Neutrophil (primary cell): ENCODE measurements at regions not wholly inside any gene's neighbourhood (a gene's known extent, or its start where the extent isn't known, plus 50 kb on each side); places are given as distances from the start of the nearest gene placed in this dataset.

Source experiments
- H3K27ac ChIP-seq: fragments of 200-600 bp; sonication (generic); 2 replicates; pipeline ENCODE4 v1.5.1; 2016; ENCODE audit warnings: mild to moderate bottlenecking, moderate library complexity
- H3K27me3 ChIP-seq: fragments of 200-600 bp; sonication (generic); 2 replicates; pipeline ENCODE4 v1.6.0; 2016; ENCODE audit warnings: mild to moderate bottlenecking
- H3K36me3 ChIP-seq: fragments of 200-600 bp; sonication (generic); 2 replicates; pipeline ENCODE4 v1.5.1; 2017
- H3K4me1 ChIP-seq, 2 experiments: fragments of 200-600 bp in 1 of 2; sonication (generic) in 1 of 2; 1 replicate in 1 of 2; 2 replicates in 1 of 2; pipeline versions ENCODE4 v1.5.1 to v1.6.1; 2013 to 2016; ENCODE audit warnings: low read depth in 1 of 2, low read length in 1 of 2, mild to moderate bottlenecking in 1 of 2, moderate library complexity in 1 of 2; ENCODE audit not compliant: control insufficient read depth in 1 of 2, insufficient read depth in 1 of 2
- H3K4me3 ChIP-seq, 2 experiments: fragments of 200-600 bp in 1 of 2; sonication (generic) in 1 of 2; 1 replicate in 1 of 2; 2 replicates in 1 of 2; pipeline ENCODE4 v1.5.1; 2013 to 2016; ENCODE audit warnings: low read depth in 1 of 2, low read length in 1 of 2, mild to moderate bottlenecking in 1 of 2, moderate library complexity in 1 of 2
- H3K9me3 ChIP-seq: fragments of 200-600 bp; sonication (generic); 2 replicates; pipeline ENCODE4 v1.5.1; 2016
- TF ChIP-seq, protein P1 (sequence below): fragments of 200-600 bp; sonication (generic); IDR thresholded peaks from 2 replicates; pipeline ENCODE4 v1.5.1; 2016; ENCODE audit warnings: antibody characterized with exemption

DNA sequence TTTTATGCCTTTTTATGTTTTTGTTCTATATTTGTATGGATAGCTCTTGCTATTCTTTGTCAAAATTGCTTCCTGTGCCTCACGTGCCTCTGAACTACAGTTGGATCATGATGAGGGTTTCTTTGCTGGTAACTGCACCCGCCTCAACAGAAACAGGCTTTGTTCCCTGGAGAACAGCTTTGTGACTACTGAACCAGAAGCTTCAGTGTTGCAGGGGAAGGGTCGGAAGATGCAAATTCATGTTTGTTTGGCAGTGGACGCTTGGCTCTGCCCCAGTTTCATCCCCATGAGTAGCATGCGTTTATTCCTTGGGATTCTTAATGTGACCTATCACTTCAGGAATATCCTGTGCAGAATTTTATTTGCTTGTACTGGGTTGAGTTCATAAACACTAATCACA, 959.1 kb upstream of the WWC1 start:
- H3K27me3 ChIP-seq = no peaks in the 10 kb centered on the region
- no peak overlapping the region for H3K27ac ChIP-seq
- H3K36me3 ChIP-seq = no peaks in the 10 kb centered on the region
- no peak overlapping the region for H3K4me3 ChIP-seq
- TF ChIP-seq, protein P1, sequence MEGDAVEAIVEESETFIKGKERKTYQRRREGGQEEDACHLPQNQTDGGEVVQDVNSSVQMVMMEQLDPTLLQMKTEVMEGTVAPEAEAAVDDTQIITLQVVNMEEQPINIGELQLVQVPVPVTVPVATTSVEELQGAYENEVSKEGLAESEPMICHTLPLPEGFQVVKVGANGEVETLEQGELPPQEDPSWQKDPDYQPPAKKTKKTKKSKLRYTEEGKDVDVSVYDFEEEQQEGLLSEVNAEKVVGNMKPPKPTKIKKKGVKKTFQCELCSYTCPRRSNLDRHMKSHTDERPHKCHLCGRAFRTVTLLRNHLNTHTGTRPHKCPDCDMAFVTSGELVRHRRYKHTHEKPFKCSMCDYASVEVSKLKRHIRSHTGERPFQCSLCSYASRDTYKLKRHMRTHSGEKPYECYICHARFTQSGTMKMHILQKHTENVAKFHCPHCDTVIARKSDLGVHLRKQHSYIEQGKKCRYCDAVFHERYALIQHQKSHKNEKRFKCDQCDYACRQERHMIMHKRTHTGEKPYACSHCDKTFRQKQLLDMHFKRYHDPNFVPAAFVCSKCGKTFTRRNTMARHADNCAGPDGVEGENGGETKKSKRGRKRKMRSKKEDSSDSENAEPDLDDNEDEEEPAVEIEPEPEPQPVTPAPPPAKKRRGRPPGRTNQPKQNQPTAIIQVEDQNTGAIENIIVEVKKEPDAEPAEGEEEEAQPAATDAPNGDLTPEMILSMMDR = no peak
- no peaks in the 10 kb centered on the region for H3K4me1 ChIP-seq
- no peaks in the 10 kb centered on the region for H3K9me3 ChIP-seq

DNA sequence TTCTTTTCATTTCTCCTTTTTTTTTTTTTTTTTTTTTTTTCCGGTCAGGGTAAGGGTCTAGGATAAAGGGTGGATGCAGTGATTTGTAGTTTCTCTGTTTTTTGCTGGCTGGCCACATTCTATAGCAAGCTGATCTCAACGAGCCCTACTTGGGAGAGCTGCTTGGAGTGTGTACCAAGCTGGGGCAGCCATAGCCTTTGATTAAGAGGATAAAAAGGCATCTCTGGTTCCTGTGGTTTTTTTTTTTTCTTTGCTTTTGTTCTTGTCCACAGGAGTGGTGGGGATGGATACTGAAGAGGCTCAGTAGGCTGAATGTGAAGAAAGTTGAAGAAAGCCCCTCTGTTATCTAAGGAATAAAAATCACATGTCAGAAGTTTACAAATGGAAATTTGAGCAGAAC, 955.3 kb upstream of the WWC1 start:
- Histone ChIP-seq H3K9me3 (no peaks in the 10 kb centered on the region), H3K27me3 (no peaks in the 10 kb centered on the region), H3K4me3 (no peak overlapping the region), H3K4me1 (no peaks in the 10 kb centered on the region), H3K36me3 (no peaks in the 10 kb centered on the region), H3K27ac (no peak overlapping the region)
- TF ChIP-seq, protein P1 = no peak

DNA sequence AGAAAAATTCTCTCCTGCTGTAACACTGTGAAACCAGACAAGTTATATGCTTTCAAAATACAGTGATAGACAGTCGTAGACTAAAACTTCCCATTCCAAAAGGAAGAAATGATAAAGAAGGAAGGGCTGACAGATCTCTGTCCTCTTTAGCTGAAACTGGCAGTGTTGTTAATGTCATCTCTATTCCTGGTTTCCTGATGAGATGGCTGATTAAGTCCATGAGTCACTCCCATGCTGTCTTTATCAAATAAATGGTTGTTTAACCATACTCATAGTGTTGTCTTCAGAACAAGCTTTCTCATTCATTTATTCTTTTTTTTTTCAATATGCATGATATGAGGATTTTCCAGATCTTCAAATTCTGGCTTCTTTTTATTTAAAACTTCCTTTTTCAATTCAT, 952.2 kb upstream of the WWC1 start:
- no peaks in the 10 kb centered on the region for H3K27me3 ChIP-seq
- no peaks in the 10 kb centered on the region for H3K9me3 ChIP-seq
- TF ChIP-seq, protein P1 = no peak
- H3K4me3 ChIP-seq = no peak overlapping the region
- no peaks in the 10 kb centered on the region for H3K36me3 ChIP-seq
- no peaks in the 10 kb centered on the region for H3K4me1 ChIP-seq
- H3K27ac ChIP-seq = no peak overlapping the region

DNA sequence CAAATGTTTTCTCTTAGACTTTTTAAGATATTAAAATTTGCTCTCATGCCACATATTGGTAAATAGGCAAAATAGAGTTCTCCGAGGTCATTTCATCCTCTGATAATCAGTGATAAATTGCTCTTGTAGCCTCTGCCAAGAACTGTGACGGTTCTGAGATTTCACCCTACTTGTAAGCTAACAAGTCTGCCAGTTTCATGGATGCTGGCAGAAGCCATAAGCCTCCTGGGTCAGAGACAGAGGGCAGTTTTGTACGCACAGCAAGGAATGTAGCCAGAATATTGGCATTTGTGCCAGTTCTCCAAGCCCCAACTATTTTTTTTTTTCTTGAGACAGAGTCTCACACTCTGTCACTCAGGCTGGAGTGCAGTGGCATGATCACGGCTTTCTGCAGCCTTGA, 945.0 kb upstream of the WWC1 start:
- Histone ChIP-seq H3K9me3 (no peaks in the 10 kb centered on the region), H3K27me3 (no peaks in the 10 kb centered on the region), H3K36me3 (no peaks in the 10 kb centered on the region), H3K4me1 (no peaks in the 10 kb centered on the region), H3K4me3 (no peak overlapping the region), H3K27ac (no peak overlapping the region)
- TF ChIP-seq, protein P1 = no peak

DNA sequence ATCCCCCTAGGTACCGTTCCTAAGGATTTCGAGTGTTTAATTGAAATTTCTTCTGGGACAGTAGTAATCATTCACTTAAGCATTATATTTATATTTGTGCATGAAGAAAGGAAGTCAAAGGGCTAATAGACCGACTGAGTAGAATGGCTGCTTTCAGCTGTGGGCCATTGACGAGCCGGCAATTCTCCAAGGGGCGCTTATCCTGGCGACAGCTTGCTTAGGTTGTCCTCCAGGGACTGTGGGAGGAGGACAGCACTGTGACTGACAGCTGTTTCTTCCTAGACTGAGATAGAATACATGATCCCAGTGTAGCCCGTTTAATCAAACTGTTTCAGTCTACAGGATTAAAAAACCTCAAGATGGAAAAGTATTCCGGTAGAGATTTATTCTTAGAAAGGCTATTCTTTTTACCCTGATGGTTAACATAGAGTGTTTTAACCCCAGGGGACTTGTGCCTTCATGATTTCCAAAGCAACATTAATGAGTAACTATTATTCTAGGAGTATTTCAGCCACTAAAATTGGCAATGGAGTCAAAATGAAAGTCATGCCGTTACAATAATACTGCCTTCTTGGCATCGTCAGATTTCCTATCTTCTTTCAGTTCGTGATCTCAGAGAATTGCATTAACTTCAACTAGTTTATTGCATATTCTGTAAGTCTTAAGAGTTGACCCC, 943.1 kb upstream of the WWC1 start:
- Histone ChIP-seq H3K9me3 (no peaks in the 10 kb centered on the region), H3K27ac (no peak overlapping the region), H3K36me3 (no peaks in the 10 kb centered on the region), H3K27me3 (no peaks in the 10 kb centered on the region), H3K4me3 (no peak overlapping the region), H3K4me1 (no peaks in the 10 kb centered on the region)
- TF ChIP-seq, protein P1 = no peak
